ENCODE measurements at regions not wholly inside any gene's neighbourhood (a gene's known extent, or its start where the extent isn't known, plus 50 kb on each side); places are given as distances from the start of the nearest gene placed in this dataset.

DNA sequence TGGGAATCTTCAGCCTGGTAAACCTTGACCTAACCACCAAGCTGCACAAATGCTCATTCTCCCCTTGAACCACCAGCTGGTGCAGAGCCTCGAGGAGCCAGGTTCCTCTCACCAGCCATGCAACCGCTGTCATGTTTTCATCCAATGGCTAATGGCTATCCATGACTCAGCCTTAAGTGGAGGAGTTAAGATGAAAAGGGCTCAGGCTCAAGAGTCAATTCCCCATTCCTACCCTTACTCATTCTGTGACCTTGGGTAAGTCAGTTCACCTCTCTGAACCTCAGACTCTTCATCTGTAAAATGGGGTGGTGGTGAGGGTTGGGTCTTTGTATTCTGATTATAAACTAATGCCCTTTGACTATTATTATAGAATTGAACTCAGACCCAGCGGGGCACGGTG lies 515.6 kb downstream of the SHQ1 start:
- WGBS, 2 experiments (ENCODE audit: extremely low coverage in 2 of 2, insufficient read length in 1 of 2), result no CpG with 5 or more reads among the region's 4 CpGs
- CTCF ChIA-PET, result no interaction called here
- intact Hi-C loops (cut with micrococcal nuclease), result no loop called here

More for the DNA sequence above, 515.6 kb downstream of the SHQ1 start:
- Histone ChIP-seq H4K91ac (ENCODE audit: insufficient read depth, low read depth, low read length) (no peak overlapping the region), H3K4me1 (ENCODE audit: control insufficient read depth, insufficient read depth, low read length) (peaks cover 7% of the 10 kb centered on the region), H2BK5ac (ENCODE audit: low read depth, low read length, poor library complexity, severe bottlenecking) (no peak overlapping the region), H3K9ac (ENCODE audit: low read depth, low read length) (no peak overlapping the region), H3K4me3 (ENCODE audit: insufficient read depth, low read depth, low read length) (no peak overlapping the region), H3K79me1 (ENCODE audit: low read depth in 1 of 2, low read length in 2 of 2) (no peaks in the 10 kb centered on the region), H2BK20ac (ENCODE audit: low read depth, low read length) (no peak overlapping the region), H3K27ac (ENCODE audit: insufficient read depth, low read length) (no peak overlapping the region), H3K27me3 (ENCODE audit: control insufficient read depth, insufficient read depth, low read length) (peaks cover 12% of the 10 kb centered on the region), H3K4me2 (ENCODE audit: low read depth, low read length) (no peak overlapping the region), H2BK15ac (ENCODE audit: low read depth, low read length) (no peak overlapping the region), H3K23ac (ENCODE audit: low read depth, low read length) (no peak overlapping the region), H3K9me3 (ENCODE audit: control insufficient read depth, insufficient read depth, low read length) (no peaks in the 10 kb centered on the region), H3K9me1 (ENCODE audit: insufficient read depth, low read length) (peaks cover 6% of the 10 kb centered on the region), H3K36me3 (ENCODE audit: control insufficient read depth, insufficient read depth, low read length) (no peaks in the 10 kb centered on the region), H4K20me1 (ENCODE audit: insufficient read depth, low read length) (no peaks in the 10 kb centered on the region), H4K5ac (ENCODE audit: low read depth, low read length) (no peak overlapping the region), H4K8ac (ENCODE audit: low read depth in 2 of 2, low read length in 2 of 2) (no peak overlapping the region), H2BK120ac (ENCODE audit: low read depth, low read length) (no peak overlapping the region), H3K18ac (ENCODE audit: low read depth, low read length) (no peak overlapping the region), H3K4ac (ENCODE audit: low read depth, low read length) (no peak overlapping the region), H2AFZ (replicated peaks; ENCODE audit: low read length, poor library complexity) (no peak overlapping the region), H2AK5ac (ENCODE audit: low read depth, low read length) (no peak overlapping the region), H3K14ac (replicated peaks; ENCODE audit: low read depth, low read length) (no peak overlapping the region), H3K56ac (ENCODE audit: extremely low read depth, insufficient read depth, low read length) (no peak overlapping the region), H2AK9ac (replicated peaks; ENCODE audit: low read depth, low read length, poor library complexity) (no peak overlapping the region)
- POLR2A ChIA-PET (ENCODE audit: unreplicated experiment), result no interaction called here
- no peak for TF ChIP-seq BHLHE40 (IDR thresholded peaks at IDR 0.05; ENCODE audit: low read depth, low read length)
- no peak for TF ChIP-seq NFE2L2 (IDR thresholded peaks at IDR 0.05; ENCODE audit: low read depth, low read length)
- no peak for TF ChIP-seq RAD21 (IDR thresholded peaks at IDR 0.05; ENCODE audit: low read length)
- TF ChIP-seq, protein P1, sequence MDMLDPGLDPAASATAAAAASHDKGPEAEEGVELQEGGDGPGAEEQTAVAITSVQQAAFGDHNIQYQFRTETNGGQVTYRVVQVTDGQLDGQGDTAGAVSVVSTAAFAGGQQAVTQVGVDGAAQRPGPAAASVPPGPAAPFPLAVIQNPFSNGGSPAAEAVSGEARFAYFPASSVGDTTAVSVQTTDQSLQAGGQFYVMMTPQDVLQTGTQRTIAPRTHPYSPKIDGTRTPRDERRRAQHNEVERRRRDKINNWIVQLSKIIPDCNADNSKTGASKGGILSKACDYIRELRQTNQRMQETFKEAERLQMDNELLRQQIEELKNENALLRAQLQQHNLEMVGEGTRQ (IDR thresholded peaks at IDR 0.05; ENCODE audit: low read depth, low read length), result no peak
- no peak for TF ChIP-seq POLR2A (IDR thresholded peaks at IDR 0.05; ENCODE audit: low read depth, low read length)
- TF ChIP-seq MXI1 (IDR thresholded peaks at IDR 0.05; ENCODE audit: borderline replicate concordance, low read depth, low read length), result no peak
- TF ChIP-seq, protein P2, sequence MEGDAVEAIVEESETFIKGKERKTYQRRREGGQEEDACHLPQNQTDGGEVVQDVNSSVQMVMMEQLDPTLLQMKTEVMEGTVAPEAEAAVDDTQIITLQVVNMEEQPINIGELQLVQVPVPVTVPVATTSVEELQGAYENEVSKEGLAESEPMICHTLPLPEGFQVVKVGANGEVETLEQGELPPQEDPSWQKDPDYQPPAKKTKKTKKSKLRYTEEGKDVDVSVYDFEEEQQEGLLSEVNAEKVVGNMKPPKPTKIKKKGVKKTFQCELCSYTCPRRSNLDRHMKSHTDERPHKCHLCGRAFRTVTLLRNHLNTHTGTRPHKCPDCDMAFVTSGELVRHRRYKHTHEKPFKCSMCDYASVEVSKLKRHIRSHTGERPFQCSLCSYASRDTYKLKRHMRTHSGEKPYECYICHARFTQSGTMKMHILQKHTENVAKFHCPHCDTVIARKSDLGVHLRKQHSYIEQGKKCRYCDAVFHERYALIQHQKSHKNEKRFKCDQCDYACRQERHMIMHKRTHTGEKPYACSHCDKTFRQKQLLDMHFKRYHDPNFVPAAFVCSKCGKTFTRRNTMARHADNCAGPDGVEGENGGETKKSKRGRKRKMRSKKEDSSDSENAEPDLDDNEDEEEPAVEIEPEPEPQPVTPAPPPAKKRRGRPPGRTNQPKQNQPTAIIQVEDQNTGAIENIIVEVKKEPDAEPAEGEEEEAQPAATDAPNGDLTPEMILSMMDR (conservative IDR thresholded peaks at IDR 0.05; ENCODE audit: low read depth, low read length), result no peak
- no peak for TF ChIP-seq RCOR1 (IDR thresholded peaks at IDR 0.05; ENCODE audit: insufficient replicate concordance, low read length)
- no peak for TF ChIP-seq FOS (IDR thresholded peaks at IDR 0.05; ENCODE audit: low read depth, low read length)
- BruUV-seq (replicated peaks), result no TSS peak
- in situ Hi-C loops (cut with MboI; ENCODE audit: low sequenced_read_pairs) (no loop called here), dilution Hi-C loops (cut with HindIII; ENCODE audit: low sequenced_read_pairs, unreplicated experiment) (no loop called here)
- DNase-seq (peak; percentile 7), ATAC-seq (ENCODE audit: low read depth) (no peak)

Data from IMR-90 (cell line).